Spleen (tissue), 11 donors: ENCODE measurements at regions not wholly inside any gene's neighbourhood (a gene's known extent, or its start where the extent isn't known, plus 50 kb on each side); places are given as distances from the start of the nearest gene placed in this dataset.

ENCODE experiments used
- DNase-seq: peaks from one replicate; pipeline ENCODE4 v3.0.0-alpha.2; 2020
- H3K27ac ChIP-seq, 8 donors: fragments of 200-600 bp; sonication (generic) in 7 of 8; 1 replicate in 4 of 8; 2 replicates in 4 of 8; pipeline versions ENCODE4 v1.5.0 to v1.8.0; 2016 to 2021; ENCODE audit warnings: inconsistent platforms in 4 of 8, mild to moderate bottlenecking in 4 of 8, moderate library complexity in 1 of 8
- H3K27me3 ChIP-seq, 7 donors: fragments of 200-600 bp; sonication (generic) in 6 of 7; replicated peaks in 1 of 7; 1 replicate in 4 of 7; 2 replicates in 3 of 7; pipeline versions ENCODE4 v1.5.0 to v1.8.0; 2016 to 2021; ENCODE audit warnings: inconsistent platforms in 3 of 7, mild to moderate bottlenecking in 1 of 7
- H3K36me3 ChIP-seq, 6 donors: fragments of 200-600 bp; sonication (generic) in 5 of 6; 1 replicate in 4 of 6; 2 replicates in 2 of 6; pipeline versions ENCODE4 v1.5.0 to v1.8.0; 2016 to 2021; ENCODE audit warnings: inconsistent platforms in 2 of 6
- H3K4me1 ChIP-seq, 6 donors: fragments of 200-600 bp; sonication (generic) in 5 of 6; 1 replicate in 3 of 6; 2 replicates in 3 of 6; pipeline versions ENCODE4 v1.5.0 to v1.8.0; 2016 to 2021; ENCODE audit warnings: inconsistent platforms in 3 of 6
- H3K4me3 ChIP-seq, 8 donors: fragments of 200-600 bp; sonication (generic) in 7 of 8; 1 replicate in 4 of 8; 2 replicates in 4 of 8; pipeline versions ENCODE4 v1.5.0 to v1.8.0; 2016 to 2021; ENCODE audit warnings: inconsistent platforms in 4 of 8, mild to moderate bottlenecking in 4 of 8, moderate library complexity in 2 of 8
- H3K9me3 ChIP-seq, 8 donors: fragments of 200-600 bp; sonication (generic) in 7 of 8; 1 replicate in 4 of 8; 2 replicates in 4 of 8; pipeline versions ENCODE4 v1.5.0 to v1.8.0; 2016 to 2021; ENCODE audit warnings: inconsistent platforms in 4 of 8
- CTCF ChIP-seq, 11 experiments: fragments of 200-600 bp in 7 of 11; fragments of 450-650 bp in 4 of 11; sonication (generic) in 4 of 11; IDR thresholded peaks in 8 of 11; conservative IDR thresholded peaks in 3 of 11; 1 replicate in 7 of 11; 2 replicates in 4 of 11; pipeline versions ENCODE4 v1.4.0 to v1.8.0; 2016 to 2021; ENCODE audit warnings: antibody characterized with exemption in 11 of 11, inconsistent platforms in 4 of 11, mild to moderate bottlenecking in 1 of 11
- POLR2A ChIP-seq, 3 donors: fragments of 450-650 bp; IDR thresholded peaks; one replicate each; pipeline ENCODE4 v1.5.1; 2017; ENCODE audit warnings: antibody characterized with exemption in 3 of 3, mild to moderate bottlenecking in 1 of 3
- POLR2AphosphoS5 ChIP-seq, 3 donors: sonication (generic); formaldehyde crosslinking; IDR thresholded peaks; one replicate each; pipeline ENCODE4 v1.5.1; 2017; ENCODE audit warnings: antibody characterized with exemption in 3 of 3
- WGBS, 5 donors: extraction: QIAGEN DNeasy Blood & Tissue Kit in 3 of 5; methylation state at CpG; one replicate each; pipeline versions ENCODE4 v1.1.5 to v1.1.7; 2013 to 2018; 5-methylcytosine and 5-hydroxymethylcytosine counted together
- intact Hi-C: fragments of 100-400 bp; cut with DNase I; formaldehyde crosslinking; loops from one replicate; pipeline ENCODE4 v1.15.0; 2023; ENCODE audit warnings: low total_unique reads
- donor health status: healthy with polysubstance abuse.
- donor health status: DM: no; HTN: no; CAD: no; lungs with moderate emphysema.
- donor health status: DM: no; HTN: no; CAD: no.
- donor health status: Bipolar disorder and iron deficiency.
- donor health status: healthy.
- donor health status: DM: no; HTN: no; CAD: no.
- donor health status: DM: yes; HTN: yes; CAD: no.

DNA sequence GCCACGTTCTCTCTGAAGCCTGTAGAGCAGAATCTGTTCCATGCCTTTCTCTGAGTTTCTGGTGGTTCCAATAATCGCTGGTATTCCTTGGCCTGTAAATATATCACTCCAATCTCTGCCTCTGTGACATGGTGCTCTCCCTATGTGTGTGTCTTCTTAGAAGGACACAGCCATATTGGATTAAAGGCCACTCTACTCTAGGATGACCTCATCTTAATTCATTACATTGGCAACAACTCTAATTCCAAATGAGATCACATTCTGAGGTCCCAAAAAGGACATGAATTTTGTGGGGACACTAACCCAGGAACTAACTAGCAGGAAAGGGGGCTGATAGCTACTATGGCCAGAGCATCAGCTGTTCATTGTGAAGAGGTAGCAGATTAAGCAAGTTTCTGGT lies 110.7 kb downstream of the KLF12 start:
- intact Hi-C loops: no loop called here
- no peak for DNase-seq
- H3K4me3 ChIP-seq: no peak overlapping the region
- H3K27me3 ChIP-seq: no peaks in the 10 kb centered on the region
- H3K4me1 ChIP-seq: peaks cover 8 to 61% (median 39%) of the 10 kb centered on the region in 6 donors
- no peaks in the 10 kb centered on the region for H3K9me3 ChIP-seq
- H3K36me3 ChIP-seq: peaks cover 0 to 14% (median 0%) of the 10 kb centered on the region in 6 donors
- 93 to 98% (median 97%) methylated on average over 2 of the region's 2 CpGs for WGBS, 5 donors
- H3K27ac ChIP-seq: no peak overlapping the region
- TF ChIP-seq CTCF (IDR thresholded peaks at IDR 0.05 in 8 of 11, conservative IDR thresholded peaks at IDR 0.05 in 3 of 11): no peak
- no peak for TF ChIP-seq POLR2A (IDR thresholded peaks at IDR 0.05)

GRCh38 chr13:74021505-74021904 lies 112.7 kb downstream of the KLF12 start:
- intact Hi-C loops: no loop called here
- TF ChIP-seq CTCF (IDR thresholded peaks at IDR 0.05 in 8 of 11, conservative IDR thresholded peaks at IDR 0.05 in 3 of 11) (no peak), POLR2AphosphoS5 (IDR thresholded peaks at IDR 0.05) (no peak), POLR2A (IDR thresholded peaks at IDR 0.05) (no peak)
- H3K4me1 ChIP-seq: peaks cover 0 to 55% (median 26%) of the 10 kb centered on the region in 6 donors
- no peak overlapping the region for H3K27ac ChIP-seq
- peaks cover 0 to 14% (median 0%) of the 10 kb centered on the region in 6 donors for H3K36me3 ChIP-seq
- H3K9me3 ChIP-seq: no peaks in the 10 kb centered on the region
- H3K4me3 ChIP-seq: no peak overlapping the region
- WGBS, 5 donors: 80 to 96% (median 91%) methylated on average over 2 of the region's 2 CpGs
- no peak for DNase-seq
- no peaks in the 10 kb centered on the region for H3K27me3 ChIP-seq

- Histone ChIP-seq H3K27me3 (no peaks in the 10 kb centered on the region), H3K27ac (no peak overlapping the region), H3K9me3 (no peaks in the 10 kb centered on the region), H3K4me3 (no peak overlapping the region), H3K4me1 (peaks cover 0 to 24% (median 3%) of the 10 kb centered on the region in 6 donors), H3K36me3 (peaks cover 0 to 10% (median 0%) of the 10 kb centered on the region in 6 donors)
- intact Hi-C loops: no loop called here
- TF ChIP-seq POLR2A (IDR thresholded peaks at IDR 0.05) (no peak), POLR2AphosphoS5 (IDR thresholded peaks at IDR 0.05) (no peak), CTCF (IDR thresholded peaks at IDR 0.05 in 8 of 11, conservative IDR thresholded peaks at IDR 0.05 in 3 of 11) (no peak)
- no peak for DNase-seq
- WGBS, 5 donors: 78 to 96% (median 94%) methylated on average over 1 of the region's 1 CpG
Measured at GRCh38 chr13:74018062-74018431, 116.2 kb downstream of the KLF12 start.

GRCh38 chr13:74017301-74018061 lies 116.7 kb downstream of the KLF12 start:
- 72 to 80% (median 75%) methylated on average over 4 of the region's 4 CpGs for WGBS, 5 donors
- Histone ChIP-seq H3K9me3 (no peaks in the 10 kb centered on the region), H3K4me3 (no peak overlapping the region), H3K36me3 (peaks cover 0 to 7% (median 0%) of the 10 kb centered on the region in 6 donors), H3K27ac (no peak overlapping the region), H3K27me3 (no peaks in the 10 kb centered on the region), H3K4me1 (peaks cover 0 to 23% (median 3%) of the 10 kb centered on the region in 6 donors)
- intact Hi-C loops: no loop called here
- TF ChIP-seq CTCF (IDR thresholded peaks at IDR 0.05 in 8 of 11, conservative IDR thresholded peaks at IDR 0.05 in 3 of 11) (no peak), POLR2AphosphoS5 (IDR thresholded peaks at IDR 0.05) (no peak), POLR2A (IDR thresholded peaks at IDR 0.05) (no peak)
- DNase-seq: no peak
